Activated CD4-positive, alpha-beta memory T cell treated with anti-CD3 and anti-CD28 coated beads, Interleukin-2, amount 10 ng/mL, durations not matched to agents 7 days and 5 days (primary cell): ENCODE measurements at regions not wholly inside any gene's neighbourhood (a gene's known extent, or its start where the extent isn't known, plus 50 kb on each side); places are given as distances from the start of the nearest gene placed in this dataset.

Experiments used
- CTCF ChIA-PET: fragments of 350-600 bp; sonication (Branson Sonifier 250); formaldehyde crosslinking; loops from one replicate; lab custom pipeline; 2021; ENCODE audit warnings: antibody characterized with exemption, inconsistent platforms; lab: Charles Lee
- POLR2A ChIA-PET: fragments of 350-600 bp; sonication (Branson Sonifier 250); formaldehyde crosslinking; loops from one replicate; lab custom pipeline; 2021; ENCODE audit warnings: antibody characterized with exemption; lab: Charles Lee
- DNase-seq: peaks from one replicate; pipeline ENCODE4 v3.0.0-alpha.2; 2020
- H3K27ac Mint-ChIP-seq: one replicate; pipeline ENCODE4 v1.8.0; 2021; ENCODE audit warnings: mild to moderate bottlenecking, mixed read lengths
- H3K27me3 Mint-ChIP-seq: one replicate; pipeline ENCODE4 v1.8.0; 2021; ENCODE audit warnings: mixed read lengths
- H3K36me3 Mint-ChIP-seq: one replicate; pipeline ENCODE4 v1.8.0; 2021; ENCODE audit warnings: low read depth, mixed read lengths
- H3K4me1 Mint-ChIP-seq: one replicate; pipeline ENCODE4 v1.8.0; 2021; ENCODE audit warnings: mixed read lengths
- H3K4me3 Mint-ChIP-seq: one replicate; pipeline ENCODE4 v1.8.0; 2021; ENCODE audit warnings: mild to moderate bottlenecking, mixed read lengths
- H3K9me3 Mint-ChIP-seq: one replicate; pipeline ENCODE4 v1.8.0; 2021; ENCODE audit warnings: mixed read lengths

DNA sequence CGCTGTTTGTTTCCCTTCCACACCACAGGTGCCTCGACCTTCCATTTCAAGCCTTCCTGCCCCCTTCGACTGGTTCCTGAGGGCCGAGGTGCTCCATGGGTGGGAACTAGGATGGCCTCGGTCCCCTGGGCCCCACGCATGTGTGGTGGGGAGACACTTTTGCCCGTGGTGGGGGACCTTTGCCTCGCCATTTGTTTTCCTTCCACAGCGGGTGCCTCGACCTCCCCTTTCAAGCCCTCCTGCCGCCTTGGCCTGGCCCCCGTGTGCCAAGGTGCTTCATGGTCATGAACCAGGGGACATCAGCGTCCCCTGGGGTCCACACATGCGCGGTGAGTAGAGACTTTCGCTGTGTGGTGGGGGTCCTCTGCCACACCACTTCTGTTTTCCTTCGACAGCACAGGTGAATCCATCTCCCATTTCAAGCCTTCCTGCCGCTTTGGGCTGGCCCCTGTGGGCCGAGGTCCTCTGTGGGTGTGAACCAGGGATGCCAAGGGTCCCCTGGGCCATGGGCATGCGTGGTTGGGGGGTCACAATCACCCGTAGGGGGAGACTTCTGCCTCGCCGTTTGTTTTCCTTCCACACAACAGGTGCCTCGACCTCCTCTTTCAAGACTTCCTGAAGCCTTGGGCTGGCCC, 364.4 kb downstream of the ALG10 start:
- ChIA-PET CTCF (no interaction called here), POLR2A (no interaction called here)
- H3K4me3 Mint-ChIP-seq = no peak overlapping the region
- no peaks in the 10 kb centered on the region for H3K4me1 Mint-ChIP-seq
- no peak overlapping the region for H3K27ac Mint-ChIP-seq
- no peak for DNase-seq
- peaks cover 39% of the 10 kb centered on the region for H3K9me3 Mint-ChIP-seq
- no peaks in the 10 kb centered on the region for H3K27me3 Mint-ChIP-seq
- peaks cover 4% of the 10 kb centered on the region for H3K36me3 Mint-ChIP-seq

DNA sequence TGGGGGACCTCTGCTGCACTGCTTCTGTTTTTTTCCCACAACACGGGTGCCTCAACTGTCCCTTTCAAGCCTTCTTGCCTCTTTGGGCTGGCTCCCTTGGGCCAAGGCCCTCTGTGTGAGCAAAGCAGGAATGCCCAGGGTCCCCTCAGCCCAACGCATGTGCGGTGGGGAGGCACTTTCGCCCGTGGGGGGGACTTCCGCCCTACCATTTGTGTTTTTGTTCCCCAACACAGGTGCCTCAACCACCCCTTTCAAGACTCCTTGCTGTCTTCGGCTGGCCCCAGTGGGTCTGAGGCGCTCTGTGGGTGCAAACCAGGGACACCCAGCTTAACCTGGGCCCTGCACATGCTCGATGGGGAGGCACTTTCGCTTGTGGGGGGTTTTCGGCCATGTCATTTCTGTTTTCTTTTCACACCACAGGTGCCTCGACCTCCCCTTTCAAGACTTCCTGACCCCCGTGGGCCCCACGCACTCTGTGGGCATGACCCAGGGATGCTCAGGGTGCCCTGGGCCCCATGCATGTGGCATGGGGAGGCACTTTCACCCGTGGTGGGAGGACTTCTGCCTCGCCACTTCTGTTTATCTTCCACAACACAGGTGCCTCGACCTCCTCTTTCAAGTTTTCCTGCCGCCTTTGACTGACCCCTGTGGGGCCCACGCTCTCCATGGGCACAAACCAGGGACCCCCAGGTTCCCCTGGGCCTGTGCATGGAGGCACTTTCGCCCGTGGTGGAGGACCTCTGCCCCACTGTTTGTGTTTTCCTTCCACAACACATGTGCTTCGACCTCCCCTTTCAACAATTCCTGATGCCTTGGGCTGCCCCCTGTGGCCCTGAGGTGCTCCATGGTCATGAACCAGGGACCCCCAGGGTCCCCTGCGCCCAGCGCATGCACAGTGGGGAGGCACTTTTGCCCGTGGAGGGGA, 365.7 kb downstream of the ALG10 start:
- Mint-ChIP-seq H3K27me3 (no peaks in the 10 kb centered on the region), H3K36me3 (peaks cover 4% of the 10 kb centered on the region), H3K9me3 (peaks cover 40% of the 10 kb centered on the region), H3K4me1 (no peaks in the 10 kb centered on the region), H3K4me3 (no peak overlapping the region), H3K27ac (no peak overlapping the region)
- DNase-seq = no peak
- CTCF ChIA-PET = no interaction called here
- POLR2A ChIA-PET = no interaction called here

DNA sequence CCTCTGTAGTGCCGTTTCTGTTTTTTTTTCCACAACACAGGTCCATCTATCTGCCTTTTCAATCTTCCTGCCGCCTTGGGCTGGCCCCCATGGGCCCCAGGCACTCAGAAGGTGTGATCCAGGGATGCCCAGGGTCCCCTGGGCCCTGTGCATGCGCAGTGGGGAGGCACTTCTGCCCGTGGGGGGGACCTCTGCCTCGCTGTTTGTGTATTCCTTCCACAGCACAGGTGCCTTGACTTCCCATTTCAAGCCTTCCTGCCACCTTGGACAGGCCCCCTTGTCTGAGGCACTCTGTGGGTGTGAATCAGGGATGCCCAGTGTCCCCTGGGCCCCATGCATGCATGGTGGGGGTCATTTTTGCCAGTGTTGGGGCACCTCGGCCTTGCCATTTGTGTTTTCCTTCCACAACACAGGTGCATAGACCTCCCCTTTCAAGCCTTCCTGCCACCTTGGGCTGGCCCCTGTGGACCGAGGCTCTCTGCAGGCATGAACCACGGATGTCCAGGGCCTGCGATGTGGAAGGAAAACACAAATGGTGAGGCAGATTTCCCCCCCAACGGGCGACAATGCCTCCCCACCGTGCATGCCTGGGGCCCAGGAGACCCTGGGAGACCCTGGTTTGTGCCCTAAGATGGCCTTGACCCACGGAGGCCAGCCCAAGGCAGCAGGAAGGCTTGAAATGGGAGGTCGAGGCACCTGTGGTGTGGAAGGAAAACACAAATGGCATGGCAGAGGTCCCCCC, 366.5 kb downstream of the ALG10 start:
- ChIA-PET POLR2A (no interaction called here), CTCF (no interaction called here)
- DNase-seq = no peak
- H3K4me1 Mint-ChIP-seq = no peaks in the 10 kb centered on the region
- no peak overlapping the region for H3K4me3 Mint-ChIP-seq
- H3K9me3 Mint-ChIP-seq = peaks cover 41% of the 10 kb centered on the region
- H3K27me3 Mint-ChIP-seq = no peaks in the 10 kb centered on the region
- no peak overlapping the region for H3K27ac Mint-ChIP-seq
- peaks cover 4% of the 10 kb centered on the region for H3K36me3 Mint-ChIP-seq

DNA sequence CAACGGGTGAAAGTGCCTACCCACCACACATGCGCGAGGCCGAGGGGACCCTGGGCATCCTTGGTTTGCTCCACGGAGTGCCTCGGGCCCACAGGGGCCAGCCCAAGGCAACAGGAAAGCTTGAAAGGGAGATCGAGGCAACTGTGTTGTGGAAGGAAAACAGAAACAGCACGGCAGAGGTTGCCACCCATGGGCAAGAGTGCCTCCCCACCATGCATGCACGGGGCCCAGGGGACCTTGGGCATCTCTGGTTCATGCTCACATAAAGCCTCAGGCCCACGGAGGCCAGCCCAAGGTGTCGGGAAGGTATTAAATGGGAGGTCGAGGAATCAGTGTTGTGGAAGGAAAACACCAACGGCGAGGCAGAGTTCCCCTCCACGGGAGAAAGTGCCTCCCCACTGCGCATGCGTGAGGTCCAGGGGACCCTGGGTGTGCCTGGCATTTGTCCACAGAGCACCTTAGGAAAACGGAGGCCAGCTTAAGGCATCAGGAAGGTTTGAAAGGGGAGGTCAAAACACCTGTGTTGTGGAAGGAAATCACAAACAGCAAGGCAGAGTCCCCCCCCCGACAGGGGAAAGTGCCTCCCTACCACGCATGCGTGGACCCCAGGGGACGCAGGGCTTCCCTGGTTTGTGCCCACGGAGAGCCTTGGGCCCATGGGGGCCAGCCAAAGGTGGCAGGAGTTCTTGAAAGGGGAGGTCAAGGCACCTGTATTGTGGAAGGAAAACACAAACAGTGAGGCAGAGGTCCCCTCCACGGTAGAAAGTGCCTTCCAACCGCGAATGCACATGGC, 367.3 kb downstream of the ALG10 start:
- DNase-seq = no peak
- Mint-ChIP-seq H3K36me3 (peaks cover 4% of the 10 kb centered on the region), H3K4me1 (no peaks in the 10 kb centered on the region), H3K27ac (no peak overlapping the region), H3K4me3 (no peak overlapping the region), H3K27me3 (no peaks in the 10 kb centered on the region), H3K9me3 (peaks cover 47% of the 10 kb centered on the region)
- ChIA-PET CTCF (no interaction called here), POLR2A (no interaction called here)

DNA sequence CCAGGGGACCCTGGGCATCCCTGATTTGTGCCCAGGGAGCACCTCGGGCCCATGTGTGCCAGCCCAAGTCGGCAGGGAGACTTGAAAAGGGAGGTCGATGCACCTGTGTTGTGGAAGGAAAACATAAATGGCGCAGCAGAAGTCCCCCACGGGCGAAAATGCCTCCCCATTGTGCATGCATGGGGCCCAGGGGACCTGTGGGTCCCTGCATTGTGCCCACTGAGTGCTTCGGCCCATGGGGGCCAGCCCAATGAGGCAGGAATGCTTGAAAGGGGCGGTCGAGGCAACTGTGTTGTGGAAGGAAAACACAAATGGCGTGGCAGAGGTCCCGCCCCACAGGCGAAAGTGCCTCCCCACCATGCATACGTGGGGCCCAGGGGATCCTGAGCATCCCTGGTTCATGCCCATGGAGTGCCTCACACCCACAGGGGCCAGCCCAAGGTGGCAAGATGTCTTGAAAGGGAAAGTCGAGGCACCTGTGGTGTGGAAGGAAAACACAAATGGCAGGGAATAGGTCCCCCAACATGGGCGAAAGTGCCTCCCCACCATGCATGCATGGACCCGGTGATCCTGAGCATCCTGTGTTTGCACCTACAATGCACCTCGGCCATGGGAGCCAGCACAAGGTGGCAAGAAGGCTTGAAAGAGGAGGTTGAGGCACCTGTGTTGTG, 368.0 kb downstream of the ALG10 start:
- peaks cover 40% of the 10 kb centered on the region for H3K9me3 Mint-ChIP-seq
- no peaks in the 10 kb centered on the region for H3K4me1 Mint-ChIP-seq
- H3K27me3 Mint-ChIP-seq = no peaks in the 10 kb centered on the region
- no peak overlapping the region for H3K4me3 Mint-ChIP-seq
- POLR2A ChIA-PET = no interaction called here
- H3K27ac Mint-ChIP-seq = no peak overlapping the region
- CTCF ChIA-PET = no interaction called here
- no peak for DNase-seq
- peaks cover 4% of the 10 kb centered on the region for H3K36me3 Mint-ChIP-seq

DNA sequence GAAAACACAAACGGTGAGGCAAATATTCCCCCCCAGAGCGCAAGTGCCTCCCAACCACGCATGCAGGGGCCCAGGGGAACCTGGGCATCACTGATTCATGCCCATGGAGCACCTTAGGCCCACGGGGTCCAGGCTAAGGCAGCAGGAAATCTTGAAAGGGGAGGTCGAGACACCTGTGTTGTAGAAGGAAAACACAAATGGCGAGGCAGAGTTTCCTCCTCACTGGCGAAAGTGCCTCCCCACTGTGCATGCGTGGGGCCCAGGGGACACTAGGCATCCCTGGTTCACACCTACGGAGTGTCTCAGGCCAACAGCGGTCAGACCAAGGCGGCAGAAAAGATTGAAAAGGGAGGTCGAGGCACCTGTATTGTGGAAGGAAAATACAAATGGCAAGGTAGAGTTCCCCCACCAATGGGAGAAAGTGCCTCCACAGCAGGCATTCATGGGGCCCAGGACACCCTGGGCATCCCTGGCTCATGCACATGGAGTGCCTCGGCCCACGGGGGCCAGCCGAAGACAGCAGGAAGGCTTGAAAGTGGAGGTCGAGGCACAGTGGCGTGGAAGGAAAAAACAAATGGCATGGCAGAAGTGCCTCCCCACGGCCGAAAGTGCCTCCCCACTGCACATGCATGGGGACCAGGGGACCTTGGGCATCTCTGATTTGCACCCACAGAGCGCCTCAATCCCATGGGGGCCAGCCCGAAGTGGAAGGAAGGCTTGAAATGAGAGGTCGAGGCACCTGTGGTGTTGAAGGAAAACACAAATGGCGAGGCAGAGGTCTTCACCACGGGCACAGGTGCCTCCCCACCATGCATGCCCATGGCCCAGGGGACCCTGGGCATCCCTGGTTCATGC, 368.8 kb downstream of the ALG10 start:
- no peaks in the 10 kb centered on the region for H3K4me1 Mint-ChIP-seq
- POLR2A ChIA-PET = no interaction called here

DNA sequence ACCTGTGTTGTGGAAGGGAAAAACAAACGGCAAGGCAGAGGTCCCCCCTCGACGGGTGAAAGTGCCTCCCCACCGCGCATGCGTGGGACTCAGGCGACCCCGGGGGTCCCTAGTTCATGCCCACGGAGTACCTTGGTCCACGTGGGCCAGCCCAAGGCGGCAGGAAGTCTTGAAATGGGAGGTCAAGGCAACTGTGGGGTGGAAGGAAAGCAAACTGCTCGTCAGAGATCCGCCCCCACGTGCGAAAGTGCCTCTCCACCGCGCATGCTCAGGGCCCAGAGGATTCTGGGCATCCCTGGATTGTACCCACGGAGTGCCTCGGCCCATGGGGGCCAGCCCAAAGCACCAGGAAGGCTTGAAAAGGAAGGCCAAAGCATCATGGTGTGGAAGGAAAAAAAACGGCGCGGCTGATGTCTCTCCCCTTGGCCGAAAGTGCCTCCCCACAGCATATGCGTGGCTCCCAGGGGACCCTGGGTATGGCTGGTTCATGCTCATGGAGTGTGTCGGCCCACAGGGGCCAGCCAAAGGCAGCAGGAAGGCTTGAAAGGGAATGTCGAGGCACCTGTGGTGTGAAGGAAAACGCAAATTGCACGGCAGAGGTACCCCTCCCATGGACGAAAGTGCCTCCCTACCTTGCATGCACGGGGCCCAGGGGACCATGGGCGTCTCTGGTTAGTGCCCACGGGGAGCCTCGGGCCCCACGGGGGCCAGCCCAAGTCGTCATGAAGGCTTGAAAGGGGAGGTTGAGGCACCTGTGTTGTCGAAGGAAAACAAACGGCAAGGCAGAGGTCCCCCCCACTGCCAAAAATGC, 369.7 kb downstream of the ALG10 start:
- peaks cover 31% of the 10 kb centered on the region for H3K9me3 Mint-ChIP-seq
- ChIA-PET POLR2A (no interaction called here), CTCF (no interaction called here)
- no peaks in the 10 kb centered on the region for H3K4me1 Mint-ChIP-seq
- H3K36me3 Mint-ChIP-seq = peaks cover 4% of the 10 kb centered on the region
- H3K4me3 Mint-ChIP-seq = no peak overlapping the region
- no peaks in the 10 kb centered on the region for H3K27me3 Mint-ChIP-seq
- no peak overlapping the region for H3K27ac Mint-ChIP-seq
- DNase-seq = no peak

More for the DNA sequence above, 368.8 kb downstream of the ALG10 start:
- no peak overlapping the region for H3K4me3 Mint-ChIP-seq
- peaks cover 35% of the 10 kb centered on the region for H3K9me3 Mint-ChIP-seq
- no peak overlapping the region for H3K27ac Mint-ChIP-seq
- CTCF ChIA-PET = no interaction called here
- no peaks in the 10 kb centered on the region for H3K27me3 Mint-ChIP-seq
- H3K36me3 Mint-ChIP-seq = peaks cover 4% of the 10 kb centered on the region
- DNase-seq = no peak

DNA sequence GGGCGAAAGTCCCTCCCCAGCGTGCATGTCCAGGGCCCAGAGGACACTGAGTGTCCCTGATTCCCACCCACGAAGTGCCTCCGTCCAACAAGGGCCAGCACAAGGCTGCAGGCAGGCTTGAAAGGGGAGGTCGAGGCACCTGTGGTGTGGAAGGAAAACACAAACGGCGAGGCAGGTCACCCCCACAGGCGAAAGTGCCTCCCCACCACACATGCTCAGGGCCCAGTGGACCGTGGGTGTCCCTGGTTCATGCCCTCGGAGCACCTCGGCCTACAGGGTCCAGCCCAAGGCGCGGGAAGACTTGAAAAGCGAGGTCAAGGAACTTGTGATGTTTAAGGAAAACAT, 370.4 kb downstream of the ALG10 start:
- ChIA-PET POLR2A (no interaction called here), CTCF (no interaction called here)
- Mint-ChIP-seq H3K9me3 (peaks cover 35% of the 10 kb centered on the region), H3K4me3 (no peak overlapping the region), H3K4me1 (no peaks in the 10 kb centered on the region), H3K27ac (no peak overlapping the region), H3K36me3 (peaks cover 4% of the 10 kb centered on the region), H3K27me3 (no peaks in the 10 kb centered on the region)
- DNase-seq = no peak

DNA sequence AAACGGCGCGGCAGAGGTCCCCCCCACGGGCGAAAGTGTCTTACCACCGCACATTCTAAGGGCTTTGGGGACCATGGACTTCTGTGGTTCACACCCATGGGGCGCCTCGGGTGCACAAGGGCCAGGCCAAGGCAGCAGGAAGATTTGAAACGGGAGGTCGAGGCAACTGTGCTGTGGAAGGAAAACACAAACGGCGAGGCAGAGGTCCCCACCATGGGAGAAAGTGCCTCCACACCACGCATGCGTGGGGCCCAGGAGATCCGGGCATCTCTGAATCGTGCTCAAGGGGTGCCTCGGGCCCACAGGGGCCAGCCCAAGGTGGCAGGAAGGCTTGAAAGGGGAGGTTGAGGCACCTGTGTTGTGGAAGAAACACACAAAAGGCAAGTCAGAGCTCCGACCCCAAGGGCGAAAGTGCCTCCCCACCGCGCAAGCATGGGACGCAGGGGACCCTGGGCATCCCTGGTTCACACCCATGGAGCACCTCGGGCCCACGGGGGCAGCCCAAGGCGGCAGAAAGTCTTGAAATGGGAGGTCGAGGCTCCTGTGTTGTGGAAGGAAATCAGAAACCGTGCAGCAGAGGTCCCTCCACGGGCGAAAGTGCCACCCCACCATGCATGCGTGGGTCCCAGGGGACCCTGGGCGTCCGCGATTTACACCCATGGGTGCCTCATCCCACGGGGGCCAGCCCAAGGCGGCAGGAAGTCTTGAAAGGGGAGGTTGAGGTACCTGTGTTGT, 371.0 kb downstream of the ALG10 start:
- H3K4me1 Mint-ChIP-seq = no peaks in the 10 kb centered on the region
- POLR2A ChIA-PET = no interaction called here
- CTCF ChIA-PET = no interaction called here
- peaks cover 36% of the 10 kb centered on the region for H3K9me3 Mint-ChIP-seq
- peaks cover 4% of the 10 kb centered on the region for H3K36me3 Mint-ChIP-seq
- DNase-seq = no peak
- no peaks in the 10 kb centered on the region for H3K27me3 Mint-ChIP-seq
- no peak overlapping the region for H3K27ac Mint-ChIP-seq
- no peak overlapping the region for H3K4me3 Mint-ChIP-seq

DNA sequence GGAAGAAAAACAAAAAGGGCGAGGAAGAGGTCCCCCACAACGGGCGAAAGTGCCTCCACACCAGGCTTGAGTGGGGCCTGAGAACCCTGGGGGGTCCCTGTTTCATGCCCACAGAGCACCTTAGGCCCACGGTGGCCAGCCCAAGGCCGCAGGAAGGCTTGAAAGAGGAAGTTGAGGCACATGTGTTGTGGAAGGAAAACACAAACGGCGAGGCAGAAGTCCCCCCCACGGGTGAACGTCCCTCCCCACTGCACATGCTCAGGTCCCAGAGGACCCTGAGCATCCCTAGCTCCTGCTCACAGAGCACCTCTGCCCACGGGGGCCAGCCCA, 371.5 kb downstream of the ALG10 start:
- Mint-ChIP-seq H3K4me3 (no peak overlapping the region), H3K27ac (no peak overlapping the region), H3K27me3 (no peaks in the 10 kb centered on the region), H3K4me1 (no peaks in the 10 kb centered on the region), H3K36me3 (peaks cover 4% of the 10 kb centered on the region), H3K9me3 (peaks cover 35% of the 10 kb centered on the region)
- DNase-seq = no peak
- CTCF ChIA-PET = interaction anchor here (0.7 kb wide), 1 partner anchor 261 kb away, joined by 3 read pairs; no protein-coding TSS in a partner anchor
- POLR2A ChIA-PET = no interaction called here
